Inferior parietal cortex (tissue), 1 donor: ENCODE measurements at regions not wholly inside any gene's neighbourhood (a gene's known extent, or its start where the extent isn't known, plus 50 kb on each side); places are given as distances from the start of the nearest gene placed in this dataset.
"Not testable (repeated sequence)": the region's sequence is repeated elsewhere in the genome, so short reads cannot be mapped to it uniquely, and the experiment has no call there.

ENCODE experiments used
- DNase-seq: peaks from one replicate; pipeline ENCODE4 v3.0.0-alpha.2; 2016; ENCODE audit errors: extremely low spot score

DNA sequence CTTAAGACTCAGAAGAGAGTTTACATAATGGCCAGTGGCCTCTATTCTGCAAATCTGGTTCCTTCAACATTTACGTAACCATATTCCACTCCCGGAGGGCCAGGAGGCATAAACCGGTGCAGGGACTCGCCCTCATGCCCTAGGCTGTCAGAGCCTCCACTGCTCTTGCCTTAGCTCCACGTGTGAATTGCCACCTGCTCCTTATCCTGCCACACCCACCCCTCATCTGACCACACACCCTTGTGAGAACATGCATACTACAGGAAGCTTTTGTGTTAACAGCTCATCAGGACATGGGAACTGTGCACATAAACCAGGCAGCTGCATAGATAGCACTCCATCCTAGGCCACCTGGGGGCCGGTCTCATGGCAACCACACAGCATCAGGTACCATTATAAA, 146.7 kb upstream of the PFKP start:
- DNase-seq, result no peak

DNA sequence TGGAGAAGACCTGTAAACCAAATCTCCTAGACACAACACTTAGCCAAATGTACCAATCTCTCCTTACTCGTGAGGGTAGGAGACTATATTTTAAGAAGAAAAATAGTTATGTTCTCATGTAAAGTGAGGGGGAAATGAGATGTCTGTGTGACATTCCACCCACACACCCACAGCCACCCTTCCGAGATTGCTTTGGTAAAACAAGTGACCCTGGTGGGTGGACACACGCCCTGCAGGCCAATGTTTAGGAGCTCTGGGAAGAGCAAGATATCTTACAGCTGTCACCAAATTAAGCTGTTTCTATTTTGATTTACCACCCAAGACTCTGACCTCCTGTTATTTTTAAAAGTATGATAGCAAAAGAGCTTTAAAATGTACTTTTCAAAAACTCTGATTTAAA, 147.2 kb upstream of the PFKP start:
- DNase-seq, result no peak

- no peak for DNase-seq
Measured at GRCh38 chr10:2919016-2919415, 148.3 kb upstream of the PFKP start.

- no peak for DNase-seq
Measured at GRCh38 chr10:2918489-2918888, 148.9 kb upstream of the PFKP start.

DNA sequence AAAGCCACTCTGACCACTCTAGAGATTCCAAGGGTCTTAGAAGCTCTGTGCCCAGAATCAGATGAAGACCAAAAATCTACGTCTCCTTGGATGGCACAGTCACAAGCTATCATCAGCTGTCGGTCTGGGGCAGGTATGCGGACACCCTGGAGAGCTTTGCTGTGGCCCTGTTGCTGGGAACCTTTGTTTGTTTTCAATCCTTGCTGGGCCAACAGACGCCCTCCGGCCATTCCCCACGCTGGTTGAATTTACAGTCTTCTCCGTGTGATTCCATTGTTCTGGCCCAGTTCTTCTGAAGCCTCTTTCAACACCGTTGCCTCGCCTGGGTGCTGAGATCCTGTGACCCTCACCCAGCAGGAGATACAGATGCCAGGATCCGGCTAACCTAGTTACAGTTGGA, 149.4 kb upstream of the PFKP start:
- DNase-seq, result no peak

- DNase-seq, result no peak
Measured at GRCh38 chr10:2915412-2915811, 151.9 kb upstream of the PFKP start.

DNA sequence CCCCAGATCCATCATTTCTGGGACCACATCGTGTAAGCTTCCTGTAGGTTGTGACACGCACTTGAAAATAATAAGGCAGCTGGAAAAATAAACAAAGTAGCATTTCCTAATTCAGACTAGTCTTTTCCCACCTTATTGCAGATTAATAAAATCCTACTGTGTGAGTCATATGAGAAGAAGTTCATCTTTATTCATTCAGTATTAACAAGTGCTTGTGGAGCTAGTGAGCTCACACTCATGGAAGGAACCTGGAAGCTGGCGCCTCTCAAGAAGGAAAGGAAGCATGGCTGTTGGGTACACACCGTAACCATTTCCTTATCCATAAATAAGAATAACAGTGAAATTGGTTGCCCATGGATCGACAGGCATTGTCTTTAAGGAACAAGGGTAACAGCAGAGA, 152.6 kb upstream of the PFKP start:
- DNase-seq, result no peak

DNA sequence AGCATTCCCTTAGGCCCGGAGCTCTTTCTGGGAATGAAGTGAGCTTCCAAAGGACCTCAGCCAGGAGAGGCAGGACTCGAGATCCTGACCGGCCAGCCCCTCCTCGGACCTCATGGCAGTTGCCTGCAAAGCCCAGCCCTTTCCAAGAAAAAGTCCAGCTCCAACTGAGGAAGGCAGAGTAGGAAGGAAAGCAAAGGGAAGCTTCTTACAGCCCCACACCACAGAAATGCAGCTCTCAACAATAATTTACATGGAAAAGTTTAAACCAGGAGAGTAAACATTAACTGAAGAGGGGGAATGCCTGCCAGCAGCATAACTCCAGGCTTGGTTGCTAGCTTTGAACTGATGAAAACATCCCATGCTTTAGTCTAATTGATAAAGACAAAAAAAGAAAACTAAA, 153.9 kb upstream of the PFKP start:
- no peak for DNase-seq

DNA sequence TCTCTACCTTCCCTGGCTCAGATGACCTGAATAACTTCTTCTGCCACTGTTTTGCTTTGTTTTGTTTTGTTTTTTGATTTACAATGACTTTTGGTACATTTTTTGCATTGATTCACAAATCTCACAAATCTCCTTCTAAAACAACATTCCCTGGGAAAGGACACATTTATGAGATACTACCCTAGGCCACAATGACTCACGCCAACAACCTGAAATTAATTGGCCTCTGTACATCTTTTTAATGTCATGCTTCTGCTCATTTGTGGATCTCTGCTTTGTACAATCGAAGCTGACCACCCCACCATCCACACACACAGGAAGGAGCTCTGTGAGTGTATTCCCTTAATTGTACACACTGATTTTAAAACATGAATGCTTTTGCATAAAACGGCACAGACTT, 156.7 kb upstream of the PFKP start:
- no peak for DNase-seq

GRCh38 chr10:2909921-2910320, 157.4 kb upstream of the PFKP start:
- no peak for DNase-seq

DNA sequence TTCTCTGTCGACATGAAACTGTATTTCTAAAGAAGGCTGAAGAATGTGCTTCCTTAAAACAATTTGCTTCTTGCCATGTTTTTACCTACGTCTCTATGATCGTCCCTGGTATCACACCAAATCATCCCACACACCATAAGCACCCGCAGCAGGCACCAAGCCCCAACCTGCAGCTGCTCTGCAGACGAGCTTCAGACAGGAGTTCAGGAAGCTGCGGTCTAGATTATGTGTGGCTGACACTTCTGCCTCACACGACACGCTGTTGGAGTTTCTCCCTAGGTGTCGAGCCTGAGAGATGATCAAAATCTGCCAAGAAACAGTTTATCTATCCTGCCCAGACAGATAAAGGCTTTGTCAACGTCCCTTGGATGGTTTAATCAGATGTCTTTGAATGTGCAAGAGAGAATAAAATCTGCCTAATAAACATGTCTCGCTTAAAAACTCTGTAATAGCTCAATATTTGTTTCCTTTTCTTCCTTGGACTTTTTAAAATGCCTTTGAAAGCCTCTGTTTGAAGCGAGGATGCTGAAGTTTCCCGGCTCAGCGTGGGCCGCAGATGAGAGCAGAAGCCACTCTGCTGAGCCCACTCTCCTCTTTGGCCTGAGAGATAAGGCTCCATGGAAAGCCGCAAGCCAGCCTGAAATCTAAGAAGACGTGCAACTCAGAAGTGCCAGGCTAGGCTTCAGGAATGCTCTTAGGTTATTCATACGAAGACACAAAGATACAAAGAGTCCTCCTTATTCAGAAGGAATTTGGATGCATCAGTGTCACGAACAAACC, 158.3 kb upstream of the PFKP start:
- no peak for DNase-seq

DNA sequence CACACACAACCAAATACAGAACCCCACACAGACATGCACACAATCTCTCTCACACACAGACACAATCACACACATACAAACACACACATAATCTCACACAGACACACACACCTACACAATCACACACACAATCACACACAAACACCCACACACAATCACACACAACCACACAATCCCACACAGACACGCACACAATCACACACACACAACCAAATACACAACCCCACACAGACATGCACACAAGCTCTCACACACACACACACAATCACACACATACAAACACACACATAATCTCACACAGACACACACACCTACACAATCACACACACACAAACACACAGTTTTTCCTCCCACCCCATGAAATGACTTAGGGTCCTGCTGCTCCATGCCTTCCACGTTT, 160.4 kb upstream of the PFKP start:
- DNase-seq, result no peak

GRCh38 chr10:2905851-2906250, 161.5 kb upstream of the PFKP start:
- DNase-seq, result no peak

GRCh38 chr10:2900530-2900929, 166.8 kb upstream of the PFKP start:
- DNase-seq, result no peak

- no peak for DNase-seq
Measured at GRCh38 chr10:2899246-2899951, 167.9 kb upstream of the PFKP start.

GRCh38 chr10:2898509-2898860, 168.9 kb upstream of the PFKP start:
- no peak for DNase-seq

DNA sequence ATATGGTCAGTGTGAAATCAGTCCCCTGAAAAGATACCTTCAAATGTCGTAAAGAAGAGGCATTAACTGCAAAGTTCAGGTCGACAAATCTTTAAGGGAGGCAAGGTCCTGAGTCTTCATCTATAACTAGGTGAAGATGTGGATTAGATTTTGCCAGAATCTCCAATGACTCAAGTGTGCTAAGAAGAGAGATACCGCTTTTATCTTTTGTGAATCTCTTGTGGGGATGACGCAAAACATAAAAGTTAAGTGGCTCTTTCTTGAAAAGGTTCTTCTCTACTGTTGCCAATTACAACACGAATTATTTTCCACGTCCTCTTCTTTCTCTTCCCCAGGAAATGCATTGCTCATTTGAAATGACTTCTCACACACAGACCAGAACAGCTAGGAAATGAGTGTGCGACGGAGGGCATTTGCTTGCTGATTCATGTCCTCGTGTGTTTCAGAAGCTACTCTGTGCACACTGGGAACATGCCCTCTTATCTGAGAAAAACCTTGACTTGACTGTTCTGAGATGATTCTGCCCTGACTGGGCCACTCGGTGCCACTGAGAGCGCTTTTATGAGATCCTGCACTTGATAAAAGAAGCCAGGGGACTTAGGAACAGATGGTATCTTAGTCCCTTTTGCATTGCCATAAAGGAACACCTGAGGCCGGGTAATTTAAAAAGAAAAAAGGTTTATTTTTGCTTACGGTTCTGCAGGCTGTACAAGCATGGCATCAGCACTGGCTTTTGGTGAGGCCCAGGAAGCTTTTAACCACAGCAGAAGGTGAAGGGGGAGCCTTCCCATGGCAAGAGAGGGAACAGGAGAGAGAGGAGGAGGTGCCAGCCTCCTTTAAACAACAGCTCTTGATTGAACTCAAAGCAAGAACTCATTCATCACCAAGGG, 169.5 kb upstream of the PFKP start:
- DNase-seq, result no peak

DNA sequence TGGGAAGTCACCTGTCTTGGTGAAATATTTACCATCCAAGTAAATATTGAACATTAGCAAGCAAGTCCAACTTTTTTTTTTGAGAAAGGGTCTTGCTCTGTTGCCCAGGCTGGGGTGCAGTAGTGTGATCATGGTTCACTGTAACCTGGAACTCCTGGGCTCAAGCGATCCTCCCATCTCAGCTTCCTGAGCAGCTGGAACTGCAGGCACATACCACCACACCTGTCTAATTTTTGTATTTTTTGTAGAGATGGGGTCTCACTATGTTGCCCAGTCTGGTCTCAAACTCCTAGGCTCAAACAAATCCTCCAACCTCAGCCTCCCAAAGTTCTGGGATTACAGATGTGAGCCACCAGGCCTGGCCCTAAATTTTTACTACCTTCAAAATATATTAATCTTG, 171.0 kb upstream of the PFKP start:
- DNase-seq, result not testable (repeated sequence)

DNA sequence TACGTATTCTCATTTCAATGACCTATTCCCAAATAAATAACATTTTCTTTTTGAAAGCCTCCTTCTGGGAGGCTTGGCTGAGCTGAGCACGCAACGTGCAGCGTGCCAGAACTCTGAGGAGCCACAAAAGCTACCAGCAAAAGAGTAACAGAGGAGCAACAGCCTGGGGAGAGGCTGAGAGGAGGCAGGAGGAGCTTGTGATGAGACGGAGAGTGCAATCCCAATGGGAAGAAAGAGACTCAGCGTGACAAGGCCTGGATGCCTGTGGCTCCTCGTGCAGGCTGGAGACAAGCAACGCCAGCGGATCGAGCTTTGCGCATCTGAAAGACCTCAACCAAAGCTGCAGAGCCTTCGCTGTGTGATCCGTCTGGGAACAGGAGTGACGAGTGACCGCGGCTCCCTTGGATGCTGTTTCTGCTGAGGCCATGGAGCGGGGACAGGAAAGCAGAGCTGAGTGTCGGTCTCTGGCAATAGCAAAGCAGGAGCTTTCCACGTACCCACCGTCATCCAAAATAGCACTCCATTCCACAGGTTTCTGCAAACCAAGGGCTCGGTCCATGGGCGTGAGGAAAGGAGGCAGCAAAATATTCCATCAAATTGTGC, 171.7 kb upstream of the PFKP start:
- DNase-seq, result no peak

DNA sequence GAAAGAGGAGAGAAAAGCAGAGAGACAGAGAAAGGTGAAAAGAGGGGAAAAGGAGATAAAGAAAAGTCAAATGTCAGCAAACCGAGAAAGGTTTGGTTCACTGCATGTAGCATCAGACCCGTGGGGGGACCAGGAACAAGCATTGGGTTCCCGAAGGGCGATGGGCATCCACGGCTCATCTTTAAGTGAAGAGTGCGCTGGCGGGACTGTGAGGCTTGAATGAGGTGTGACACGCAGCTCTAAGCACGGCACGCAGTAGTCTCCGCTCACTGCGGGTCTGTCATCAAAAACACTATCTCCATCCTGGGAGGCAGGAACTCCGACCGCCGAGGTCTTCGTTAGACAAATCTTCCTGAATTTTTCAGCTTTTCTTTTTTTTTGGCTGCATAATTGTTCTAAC, 173.4 kb upstream of the PFKP start:
- no peak for DNase-seq

GRCh38 chr10:2893158-2893845, 174.0 kb upstream of the PFKP start:
- no peak for DNase-seq

DNA sequence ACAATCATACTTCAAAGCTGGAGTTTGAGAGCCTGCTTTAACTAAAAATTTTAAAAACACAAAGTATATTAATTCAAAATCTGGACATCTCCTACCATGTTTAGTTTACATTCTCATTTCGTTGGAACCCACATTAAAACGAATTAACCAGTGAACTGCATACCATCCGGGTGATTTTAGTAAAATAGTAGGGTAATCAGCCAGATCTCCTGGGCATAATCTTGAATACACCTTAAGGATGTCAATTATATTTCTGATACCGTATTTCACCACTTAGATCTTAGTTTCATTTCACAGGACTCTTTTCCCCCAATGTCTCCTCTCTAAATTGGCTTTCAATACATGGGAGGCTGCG, 175.6 kb upstream of the PFKP start:
- no peak for DNase-seq
